ENCODE measurements at regions not wholly inside any gene's neighbourhood (a gene's known extent, or its start where the extent isn't known, plus 50 kb on each side); places are given as distances from the start of the nearest gene placed in this dataset.

DNA sequence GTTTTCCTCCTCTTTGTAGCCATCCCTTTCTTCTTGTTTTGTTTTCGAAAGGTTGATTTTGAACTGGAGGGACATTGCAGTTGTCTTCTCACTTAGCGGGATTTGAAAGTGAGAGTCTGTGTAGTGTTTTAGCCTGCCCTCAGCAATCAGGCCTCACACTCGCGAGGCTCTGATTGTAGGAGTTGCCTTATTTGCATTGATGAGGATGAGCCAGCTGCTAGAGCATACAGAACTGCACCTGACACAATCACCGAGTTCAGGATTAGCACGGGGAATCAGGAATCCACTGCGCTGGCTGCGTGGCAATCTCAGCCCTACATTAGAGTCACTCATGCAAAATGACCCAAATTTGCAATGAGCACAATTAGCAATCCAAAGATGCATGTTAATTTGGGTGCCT is 122.5 kb upstream of the TMEM161B start:
- POLR2A ChIA-PET: no interaction called here
- no TSS peak for BruUV-seq (replicated peaks)
- H3K36me3 ChIP-seq (replicated peaks in 1 of 2; ENCODE audit: control insufficient read depth in 1 of 2, insufficient read depth in 2 of 2, low read length in 2 of 2): no peaks in the 10 kb centered on the region
- H3K79me2 ChIP-seq (ENCODE audit: insufficient read depth, low read length): no peaks in the 10 kb centered on the region
- intact Hi-C loops (cut with micrococcal nuclease; ENCODE audit: unreplicated experiment): no loop called here
- H3K27me3 ChIP-seq (ENCODE audit: control insufficient read depth in 1 of 2, insufficient read depth in 2 of 2, low read length in 2 of 2): no peaks in the 10 kb centered on the region
- H3K9me3 ChIP-seq (ENCODE audit: low read length): no peaks in the 10 kb centered on the region
- no peak overlapping the region for H2AFZ ChIP-seq (ENCODE audit: low read length)
- H3K27ac ChIP-seq (ENCODE audit: extremely low read length, insufficient read depth, low read length): no peak overlapping the region
- H3K4me3 ChIP-seq (replicated peaks in 1 of 3; ENCODE audit: insufficient read depth in 1 of 3, low read depth in 2 of 3, low read length in 3 of 3): no peak overlapping the region
- CTCF ChIA-PET (ENCODE audit: low intra/inter-chr PET ratio, low total read pairs): no interaction called here
- H3K4me1 ChIP-seq (ENCODE audit: insufficient read depth, low read length): no peaks in the 10 kb centered on the region
- in situ Hi-C loops (cut with HindIII; ENCODE audit: extremely low pct_ligation_motif_present, low pct_unique_long_range_greater_than_20kb): no loop called here
- WGBS (ENCODE audit: low lambda C conversion rate): 31% methylated on average over 8 of the region's 8 CpGs
- DNase-seq (ENCODE audit: low spot score) (no peak), ATAC-seq (no peak), FAIRE-seq (no peak)
- H3K4me2 ChIP-seq (ENCODE audit: low read depth, low read length): no peak overlapping the region
- no peak overlapping the region for H3K9ac ChIP-seq (ENCODE audit: insufficient read depth, low read depth, low read length)
- no peaks in the 10 kb centered on the region for H4K20me1 ChIP-seq (ENCODE audit: insufficient read depth, low read length)
- TF ChIP-seq CEBPB (IDR thresholded peaks at IDR 0.05; ENCODE audit: borderline replicate concordance, low read depth, low read length) (no peak), RFXAP (CRISPR knock-in tag; IDR thresholded peaks at IDR 0.05; ENCODE audit: borderline replicate concordance) (no peak), ZNF652 (CRISPR knock-in tag; IDR thresholded peaks at IDR 0.05; ENCODE audit: borderline replicate concordance, low read depth) (no peak), PCBP2 (optimal IDR thresholded peaks at IDR 0.05; ENCODE audit: low read depth, low read length, poor library complexity, severe bottlenecking) (no peak), PAWR (CRISPR knock-in tag; IDR thresholded peaks at IDR 0.05; ENCODE audit: borderline replicate concordance) (no peak)
- TF ChIP-seq, protein P1, sequence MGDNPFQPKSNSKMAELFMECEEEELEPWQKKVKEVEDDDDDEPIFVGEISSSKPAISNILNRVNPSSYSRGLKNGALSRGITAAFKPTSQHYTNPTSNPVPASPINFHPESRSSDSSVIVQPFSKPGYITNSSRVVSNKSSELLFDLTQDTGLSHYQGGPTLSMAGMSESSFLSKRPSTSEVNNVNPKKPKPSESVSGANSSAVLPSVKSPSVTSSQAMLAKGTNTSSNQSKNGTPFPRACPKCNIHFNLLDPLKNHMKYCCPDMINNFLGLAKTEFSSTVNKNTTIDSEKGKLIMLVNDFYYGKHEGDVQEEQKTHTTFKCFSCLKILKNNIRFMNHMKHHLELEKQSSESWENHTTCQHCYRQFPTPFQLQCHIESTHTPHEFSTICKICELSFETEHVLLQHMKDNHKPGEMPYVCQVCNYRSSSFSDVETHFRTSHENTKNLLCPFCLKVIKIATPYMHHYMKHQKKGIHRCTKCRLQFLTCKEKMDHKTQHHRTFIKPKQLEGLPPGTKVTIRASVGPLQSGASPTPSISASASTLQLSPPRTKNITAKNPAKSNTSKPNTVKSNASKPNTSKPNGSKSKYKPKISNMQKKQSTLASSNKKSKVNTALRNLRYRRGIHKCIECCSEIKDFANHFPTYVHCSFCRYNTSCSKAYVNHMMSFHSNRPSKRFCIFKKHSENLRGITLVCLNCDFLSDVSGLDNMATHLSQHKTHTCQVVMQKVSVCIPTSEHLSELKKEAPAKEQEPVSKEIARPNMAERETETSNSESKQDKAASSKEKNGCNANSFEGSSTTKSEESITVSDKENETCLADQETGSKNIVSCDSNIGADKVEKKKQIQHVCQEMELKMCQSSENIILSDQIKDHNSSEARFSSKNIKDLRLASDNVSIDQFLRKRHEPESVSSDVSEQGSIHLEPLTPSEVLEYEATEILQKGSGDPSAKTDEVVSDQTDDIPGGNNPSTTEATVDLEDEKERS (CRISPR knock-in tag; IDR thresholded peaks at IDR 0.05): no peak

GRCh38 chr5:88390481-88390880 is 121.8 kb upstream of the TMEM161B start:
- no peak for FAIRE-seq
- TF ChIP-seq THAP9 (CRISPR knock-in tag; IDR thresholded peaks at IDR 0.05; ENCODE audit: borderline replicate concordance): no peak
- TF ChIP-seq ZBTB3 (CRISPR knock-in tag; IDR thresholded peaks at IDR 0.05; ENCODE audit: borderline replicate concordance, low read depth): no peak
- TF ChIP-seq PRDM4 (CRISPR knock-in tag; IDR thresholded peaks at IDR 0.05; ENCODE audit: borderline replicate concordance): no peak
- no peak for TF ChIP-seq TCF7 (IDR thresholded peaks at IDR 0.05; ENCODE audit: low read depth)
- no peak for TF ChIP-seq BRCA1 (CRISPR knock-in tag; IDR thresholded peaks at IDR 0.05)

More at GRCh38 chr5:88390481-88390880, 121.8 kb upstream of the TMEM161B start:
- no peaks in the 10 kb centered on the region for H3K79me2 ChIP-seq (ENCODE audit: insufficient read depth, low read length)
- CTCF ChIA-PET (ENCODE audit: low intra/inter-chr PET ratio, low total read pairs): no interaction called here
- H3K4me2 ChIP-seq (ENCODE audit: low read depth, low read length): no peak overlapping the region
- H3K9ac ChIP-seq (ENCODE audit: insufficient read depth, low read depth, low read length): no peak overlapping the region
- no peaks in the 10 kb centered on the region for H3K9me3 ChIP-seq (ENCODE audit: low read length)
- 7% methylated on average over 2 of the region's 2 CpGs for WGBS (ENCODE audit: low lambda C conversion rate)
- H4K20me1 ChIP-seq (ENCODE audit: insufficient read depth, low read length): no peaks in the 10 kb centered on the region
- BruUV-seq (replicated peaks): no TSS peak
- no peaks in the 10 kb centered on the region for H3K4me1 ChIP-seq (ENCODE audit: insufficient read depth, low read length)
- H2AFZ ChIP-seq (ENCODE audit: low read length): no peak overlapping the region
- in situ Hi-C loops (cut with HindIII; ENCODE audit: extremely low pct_ligation_motif_present, low pct_unique_long_range_greater_than_20kb): no loop called here
- no peak overlapping the region for H3K4me3 ChIP-seq (replicated peaks in 1 of 3; ENCODE audit: insufficient read depth in 1 of 3, low read depth in 2 of 3, low read length in 3 of 3)
- intact Hi-C loops (cut with micrococcal nuclease; ENCODE audit: unreplicated experiment): no loop called here
- no peak for ATAC-seq
- no peaks in the 10 kb centered on the region for H3K27me3 ChIP-seq (ENCODE audit: control insufficient read depth in 1 of 2, insufficient read depth in 2 of 2, low read length in 2 of 2)
- no peak overlapping the region for H3K27ac ChIP-seq (ENCODE audit: extremely low read length, insufficient read depth, low read length)
- POLR2A ChIA-PET: no interaction called here
- no peaks in the 10 kb centered on the region for H3K36me3 ChIP-seq (replicated peaks in 1 of 2; ENCODE audit: control insufficient read depth in 1 of 2, insufficient read depth in 2 of 2, low read length in 2 of 2)
- DNase-seq (ENCODE audit: low spot score): no peak
